Retina (tissue), 1 donor: ENCODE measurements at regions not wholly inside any gene's neighbourhood (a gene's known extent, or its start where the extent isn't known, plus 50 kb on each side); places are given as distances from the start of the nearest gene placed in this dataset.

Experiments
- DNase-seq: peaks from one replicate; pipeline ENCODE4 v3.0.0-alpha.2; 2016

DNA sequence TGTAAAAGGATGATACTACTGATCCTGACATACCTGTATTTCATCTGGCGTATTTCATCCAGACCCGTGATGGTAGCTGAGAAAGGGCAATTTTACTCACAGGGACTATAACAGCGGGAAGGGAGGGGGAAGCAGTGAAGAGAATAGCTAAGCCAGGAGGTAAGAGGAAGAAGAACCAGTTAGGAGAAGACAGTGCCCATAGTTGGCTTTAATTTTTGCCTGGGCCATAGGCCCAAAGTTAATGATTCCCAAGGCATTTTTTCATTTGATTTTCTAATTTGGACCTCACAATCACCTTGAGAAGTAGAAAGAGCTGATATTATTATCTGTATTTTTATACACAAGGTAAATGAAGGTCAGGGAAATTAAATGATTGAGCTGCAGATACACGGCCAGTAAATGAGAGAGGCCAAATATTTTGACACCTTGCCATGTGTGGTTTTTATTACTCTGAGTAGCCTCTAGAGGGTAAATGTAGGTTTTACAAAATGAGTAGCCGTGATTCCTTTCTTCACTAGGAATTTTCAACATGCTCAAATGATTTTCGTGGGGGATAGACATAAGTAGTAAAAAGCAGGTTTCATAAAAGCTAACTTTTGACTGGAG is 382.2 kb downstream of the FUT8 start:
- no peak for DNase-seq

DNA sequence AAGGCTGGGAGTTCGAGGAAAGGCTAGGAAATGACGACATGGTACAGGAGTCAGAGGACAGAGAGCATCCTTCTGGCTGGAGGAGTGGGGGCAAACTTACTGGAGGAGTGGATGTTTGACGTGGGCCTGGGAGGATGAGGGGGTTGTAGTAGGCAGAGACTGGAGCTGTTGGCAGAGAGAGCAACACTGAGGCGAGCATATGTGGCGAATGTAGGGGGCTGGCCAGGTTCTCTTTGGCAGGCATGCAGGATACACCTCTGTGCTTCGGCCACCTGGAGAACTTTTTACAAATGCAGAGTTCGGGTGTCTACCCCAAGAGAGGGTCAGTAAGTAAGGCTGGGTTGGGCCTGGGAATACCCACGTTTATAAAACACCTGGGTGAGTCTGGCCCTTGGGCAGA is 385.7 kb downstream of the FUT8 start:
- no peak for DNase-seq

DNA sequence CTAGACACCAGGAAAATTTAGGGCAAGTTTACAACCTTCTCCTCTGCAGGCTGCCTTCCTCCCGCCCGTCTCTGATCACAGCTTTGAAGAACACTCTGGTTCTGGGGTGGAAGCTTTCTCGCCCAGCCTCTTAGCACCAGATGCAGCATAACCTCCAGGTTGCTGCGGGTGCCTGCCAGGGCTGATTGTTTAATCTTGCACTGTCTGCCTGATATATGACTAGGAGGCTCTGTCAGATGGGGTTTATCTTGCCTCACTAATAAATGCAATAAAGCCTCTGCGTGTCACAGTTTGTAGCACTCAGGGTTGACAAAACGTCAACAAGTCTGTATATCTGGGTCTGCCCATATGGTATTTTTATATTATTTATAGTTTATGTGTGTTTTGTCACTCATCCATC is 388.2 kb downstream of the FUT8 start:
- no peak for DNase-seq

DNA sequence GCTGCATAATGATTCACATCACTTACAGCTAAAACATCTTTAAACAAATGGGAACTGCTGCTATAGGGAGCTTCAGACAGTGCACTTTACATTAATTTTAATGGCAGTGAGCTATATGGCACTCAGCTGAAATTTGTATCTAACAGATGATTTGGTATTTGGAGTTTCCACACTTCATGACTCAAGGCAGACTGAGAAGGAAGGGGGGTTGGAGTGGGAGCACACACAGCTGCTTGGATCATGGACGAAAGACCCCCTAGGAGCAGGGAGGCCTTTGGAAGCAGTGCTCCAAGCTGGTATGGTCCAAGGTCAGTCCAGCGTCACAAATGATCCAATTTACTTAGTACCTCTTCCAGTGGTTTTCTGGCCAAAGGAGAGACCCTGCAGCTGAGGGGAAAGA is 389.7 kb downstream of the FUT8 start:
- no peak for DNase-seq

DNA sequence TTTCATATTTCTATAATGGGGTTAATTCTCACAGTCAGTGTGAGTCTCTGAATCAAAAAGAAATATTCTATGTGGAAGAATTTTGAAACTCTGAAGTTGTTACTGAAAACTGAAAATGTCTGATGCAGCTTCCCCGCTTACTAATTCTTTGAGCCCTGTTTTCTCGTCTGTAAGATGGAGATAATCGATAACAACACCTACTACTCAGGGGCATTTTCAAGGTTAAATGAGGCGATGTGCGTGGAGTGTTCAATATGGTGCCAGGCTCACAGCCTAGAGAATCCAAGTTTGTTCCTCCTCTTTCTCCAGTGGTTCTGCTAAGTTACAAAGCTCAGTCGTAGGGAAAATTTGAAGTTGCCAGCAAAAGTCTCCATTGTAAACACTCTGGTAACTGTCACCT is 391.4 kb downstream of the FUT8 start:
- no peak for DNase-seq

DNA sequence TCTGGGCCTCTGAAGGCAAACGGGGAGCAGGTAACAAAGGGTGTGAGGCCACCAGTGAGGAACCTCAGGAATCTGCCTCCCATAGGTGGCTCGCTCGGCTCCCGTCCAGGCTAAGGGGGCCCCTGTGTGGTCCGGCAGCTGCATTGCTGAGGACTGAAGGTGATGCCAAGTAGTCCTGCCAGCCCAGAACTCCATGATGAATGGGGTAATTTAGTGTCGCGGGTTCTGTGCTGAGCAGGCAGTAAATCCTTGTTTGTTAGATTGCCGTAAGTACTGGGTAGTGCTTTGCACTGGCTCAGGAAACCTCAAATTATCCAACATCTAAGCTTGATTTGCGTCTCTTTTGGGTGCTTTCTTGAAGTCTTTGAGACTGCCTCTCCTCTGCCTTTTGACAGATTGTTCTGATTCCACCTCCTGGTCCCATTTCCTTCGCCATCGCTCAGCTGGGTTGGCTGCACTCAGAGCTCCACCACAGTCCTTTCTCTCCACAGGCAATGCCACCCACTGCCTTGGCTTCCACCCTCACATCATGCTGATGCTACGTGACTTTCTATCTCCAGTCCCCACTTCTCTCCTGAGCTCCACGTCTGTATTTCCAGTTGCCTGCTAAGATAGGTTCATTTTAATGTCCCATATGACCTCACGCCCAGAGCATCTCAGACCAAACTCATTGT is 392.0 kb downstream of the FUT8 start:
- DNase-seq, result no peak

DNA sequence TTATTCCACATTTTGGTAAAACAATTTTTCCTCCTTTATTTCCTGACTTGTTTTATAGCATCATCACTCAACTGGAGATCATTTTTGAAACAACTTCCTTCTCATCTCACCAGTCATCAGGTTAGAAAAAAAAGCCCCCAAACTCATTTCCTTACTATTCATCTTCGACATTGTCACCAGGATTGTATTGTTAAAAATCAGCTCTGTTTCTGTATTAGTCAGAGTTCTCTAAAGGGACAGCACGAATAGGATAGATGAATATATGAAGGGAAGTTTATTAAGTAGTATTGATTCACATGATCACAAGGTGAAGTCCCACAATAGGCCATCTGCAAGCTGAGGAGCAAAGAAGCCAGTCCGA is 392.6 kb downstream of the FUT8 start:
- no peak for DNase-seq

DNA sequence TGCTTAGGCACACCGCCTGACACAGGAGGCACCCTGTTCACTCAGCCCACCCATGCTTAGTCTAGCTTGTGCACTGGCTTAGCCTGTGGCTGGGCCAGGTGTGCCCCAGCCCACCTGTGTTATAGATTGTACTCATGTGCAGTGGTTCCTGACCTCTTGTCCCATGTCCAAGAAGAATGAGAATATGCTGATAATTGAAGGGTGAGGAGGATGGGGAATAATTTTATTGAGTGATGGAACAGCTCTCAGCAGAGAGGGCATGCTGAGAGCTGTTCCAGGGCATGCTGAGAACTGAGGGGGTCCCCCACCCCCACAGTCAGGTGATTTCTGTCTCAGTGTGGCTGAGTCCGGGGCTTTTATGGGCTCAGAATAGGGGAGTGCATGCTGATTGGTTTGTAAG is 395.9 kb downstream of the FUT8 start:
- DNase-seq, result no peak

DNA sequence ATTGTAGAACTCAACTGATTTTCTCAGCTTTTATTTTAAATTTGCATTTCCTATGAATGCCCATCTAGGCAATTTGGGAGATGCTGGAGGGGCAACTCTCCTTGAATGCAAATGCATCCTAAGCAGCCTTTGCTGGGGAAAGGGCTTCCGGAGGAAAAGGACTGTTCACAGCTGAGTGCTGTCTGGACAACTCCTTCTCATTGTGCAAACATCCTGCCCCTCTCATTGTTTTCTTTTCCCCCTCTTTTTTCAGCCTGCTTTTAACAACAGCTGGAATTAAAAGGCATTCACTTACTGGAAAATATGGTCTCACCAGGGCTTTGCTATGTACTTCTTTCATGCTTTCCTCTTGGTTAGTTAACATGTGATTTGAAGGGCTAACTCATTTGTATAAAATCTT is 397.8 kb downstream of the FUT8 start:
- no peak for DNase-seq

DNA sequence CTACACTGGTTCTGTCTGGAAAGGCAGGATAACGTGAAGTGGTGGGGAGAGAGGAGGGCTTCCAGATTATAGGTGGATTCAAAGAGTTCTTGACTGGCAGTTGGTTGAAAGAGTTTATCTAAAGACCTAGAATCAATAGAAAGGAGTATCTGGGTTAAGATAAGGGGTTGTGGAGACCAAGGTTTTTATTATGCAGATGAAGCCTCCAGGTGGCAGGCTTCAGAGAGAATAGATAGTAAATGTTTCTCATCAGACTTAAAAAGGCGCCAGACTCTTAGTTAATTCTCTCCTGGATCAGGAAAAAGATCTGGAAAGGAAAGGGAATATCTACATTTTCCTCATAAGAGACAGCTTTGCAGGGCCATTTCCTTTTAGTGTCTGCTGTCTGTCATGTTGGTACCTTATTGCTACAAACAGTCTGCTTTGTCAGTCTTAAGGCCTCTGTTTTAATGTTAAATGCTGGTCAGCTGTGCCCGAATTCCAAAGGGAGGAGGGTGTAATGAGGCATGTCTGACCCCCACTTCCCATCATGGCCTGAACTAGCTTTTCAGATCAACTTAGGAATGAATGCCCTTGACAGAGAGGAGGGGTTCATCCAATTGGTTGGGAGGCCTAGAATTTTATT is 401.3 kb downstream of the FUT8 start:
- DNase-seq, result no peak

DNA sequence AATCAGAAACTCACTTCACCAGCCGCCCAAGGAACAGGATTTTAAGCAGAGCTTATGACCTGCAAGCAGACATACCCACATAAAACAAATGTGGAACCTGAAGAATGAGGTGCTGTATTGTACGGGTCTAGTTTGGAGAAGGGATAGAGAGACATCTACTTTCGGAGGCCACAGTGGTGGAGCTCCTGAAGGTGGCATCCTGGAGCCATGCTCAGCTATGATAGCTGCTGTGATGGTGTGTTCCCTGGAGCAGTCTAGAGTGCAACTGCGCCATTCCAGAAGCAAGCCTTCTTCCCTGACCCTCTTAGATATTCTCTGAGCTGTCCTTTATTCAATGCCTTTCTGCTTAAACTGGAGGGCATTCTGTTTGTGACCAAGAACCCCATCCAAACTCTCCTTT is 402.6 kb downstream of the FUT8 start:
- DNase-seq, result no peak

DNA sequence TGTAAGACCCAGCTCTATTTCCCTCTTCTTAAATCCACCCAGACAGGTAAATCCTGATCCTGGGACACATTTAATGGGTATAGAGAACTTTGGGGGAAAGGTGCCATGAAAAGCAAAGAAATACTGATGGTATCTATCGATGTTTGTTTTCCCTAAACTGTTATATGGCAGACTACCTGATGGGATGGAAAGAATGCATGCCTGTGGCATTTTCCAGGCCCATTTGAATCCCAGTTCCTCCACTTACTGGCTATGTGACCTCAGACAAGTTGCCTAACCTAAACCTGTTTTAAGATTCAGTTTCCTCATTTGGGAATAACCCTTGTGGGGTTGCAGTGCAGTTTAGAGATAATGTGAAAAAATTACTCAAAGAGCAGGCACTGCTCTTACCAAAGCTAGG is 404.5 kb downstream of the FUT8 start:
- DNase-seq, result no peak

DNA sequence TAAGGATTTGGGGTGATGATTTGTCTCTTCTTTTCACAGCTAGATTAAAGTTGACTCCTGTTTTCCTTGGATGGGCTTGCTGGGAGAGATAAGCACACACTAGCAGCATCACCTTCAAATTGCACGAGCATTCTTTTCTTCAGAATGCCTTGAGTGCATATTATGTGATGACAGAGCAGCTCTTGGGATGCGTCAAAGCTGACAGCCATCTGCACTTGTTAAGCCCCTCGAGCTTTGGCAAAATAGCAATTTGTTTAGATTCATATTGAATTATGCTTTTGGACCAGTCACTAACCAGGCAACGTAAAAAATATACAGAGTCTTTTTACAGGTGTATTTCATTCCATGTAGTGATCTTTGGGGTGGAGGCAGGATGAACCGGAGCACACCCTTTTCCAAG is 407.0 kb downstream of the FUT8 start:
- DNase-seq, result no peak

DNA sequence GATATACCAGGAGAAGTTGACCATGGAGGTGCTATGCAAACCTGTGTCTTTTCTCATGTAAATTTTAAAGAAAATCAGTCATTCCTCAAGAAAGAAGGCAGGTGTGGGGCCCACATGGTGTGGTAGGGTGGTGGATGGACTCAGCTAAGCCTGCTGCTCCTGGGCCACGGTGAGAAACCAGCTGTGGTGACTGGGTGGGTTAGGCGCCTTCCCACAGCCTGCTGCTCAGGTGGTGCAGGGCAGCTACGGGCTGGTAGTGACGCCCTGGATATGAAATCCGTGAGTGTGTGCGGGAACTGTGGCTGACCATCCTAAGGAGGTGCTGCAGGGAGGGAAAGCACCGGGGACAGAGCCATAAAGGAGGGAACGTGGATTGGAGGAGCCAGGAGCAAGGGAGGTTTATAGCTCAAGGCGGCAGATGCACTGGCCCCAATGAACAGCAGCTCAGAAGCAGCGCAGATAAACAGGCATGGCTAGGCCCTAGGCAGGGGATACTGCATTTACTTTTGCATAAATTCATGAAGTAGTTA is 408.8 kb downstream of the FUT8 start:
- DNase-seq, result no peak

DNA sequence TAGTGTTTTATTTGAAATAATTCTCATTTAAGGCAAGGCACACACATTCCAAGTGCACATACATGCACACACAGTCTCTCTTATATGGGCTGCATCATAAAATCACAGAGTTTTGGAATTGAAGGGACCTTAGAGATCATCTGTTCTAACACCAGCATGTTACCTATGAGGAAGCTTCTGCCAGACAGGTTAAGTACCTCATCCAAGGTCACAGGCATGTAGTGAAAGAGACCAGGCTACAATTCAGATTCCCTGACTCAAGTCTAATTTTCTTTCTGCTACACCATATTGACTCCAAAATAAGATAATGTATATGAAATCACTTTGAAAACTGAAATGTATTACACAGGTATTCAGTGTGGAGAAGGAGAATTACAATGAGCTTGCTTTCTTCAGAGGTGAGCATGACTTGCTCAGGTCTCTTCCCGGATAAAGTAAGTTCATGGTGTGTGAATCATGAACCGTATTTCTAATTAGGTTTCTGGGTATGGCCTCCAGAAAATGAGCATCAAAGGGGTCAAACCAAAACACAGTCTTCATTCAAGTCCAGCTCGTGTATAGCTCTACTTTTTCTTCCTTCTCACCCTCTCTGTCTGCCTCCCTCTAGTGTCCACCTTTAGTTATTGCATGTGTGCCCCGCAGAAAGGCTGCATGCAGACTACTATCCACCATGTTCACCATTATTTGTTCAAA is 411.9 kb downstream of the FUT8 start:
- peak; percentile 75 for DNase-seq

DNA sequence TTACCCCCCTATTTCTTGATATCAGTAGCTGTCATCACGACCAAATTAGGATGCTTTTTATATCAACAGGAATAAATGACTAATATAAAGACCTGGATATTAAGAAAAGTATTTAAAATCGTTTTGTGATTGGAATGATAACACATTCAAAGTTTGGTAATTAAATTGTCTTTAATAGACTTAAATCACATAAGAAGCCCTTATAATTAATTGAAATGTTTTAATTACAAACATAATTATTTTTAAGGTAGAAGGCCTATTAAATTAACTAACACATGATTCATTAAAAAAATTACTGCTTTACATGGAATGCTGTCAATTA is 412.4 kb downstream of the FUT8 start:
- DNase-seq, result no peak

DNA sequence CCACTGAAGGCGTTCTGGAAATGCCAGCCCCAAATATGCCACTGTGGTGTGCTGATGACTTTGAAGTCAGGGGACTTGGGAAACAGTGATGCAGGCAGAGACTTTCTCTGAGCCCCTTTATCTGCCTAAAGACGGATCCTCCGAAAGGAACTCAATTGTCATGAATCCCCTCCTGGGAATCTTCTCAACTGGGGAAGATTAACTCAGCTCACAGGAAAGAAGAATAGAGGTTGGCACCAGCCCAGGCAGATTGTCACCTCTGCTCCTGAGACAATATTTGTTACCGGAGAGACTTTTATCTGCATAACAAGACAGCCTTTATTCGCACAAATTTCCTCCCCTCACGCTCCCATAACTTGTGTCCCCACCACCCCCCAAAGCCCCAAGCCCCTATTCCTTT is 414.4 kb downstream of the FUT8 start:
- no peak for DNase-seq

DNA sequence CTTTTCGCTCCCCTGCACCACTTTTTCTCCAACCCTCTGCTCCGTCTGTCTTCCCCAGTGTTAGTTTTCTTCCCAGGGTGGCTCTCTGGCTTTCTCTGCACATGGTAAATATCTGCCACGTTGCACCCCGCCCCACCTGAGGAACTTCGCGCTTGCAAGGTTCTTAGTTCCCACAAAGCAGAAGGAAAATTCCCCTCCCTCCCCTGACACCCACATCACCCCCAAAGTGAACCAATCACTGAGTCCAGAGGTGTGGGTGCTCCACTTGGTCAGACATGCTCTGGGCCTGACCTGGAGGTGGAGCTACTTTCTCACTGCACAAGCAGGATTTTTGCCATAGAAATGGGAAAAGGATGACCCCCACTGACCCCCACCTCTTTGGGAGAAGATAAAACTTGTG is 415.0 kb downstream of the FUT8 start:
- no peak for DNase-seq

DNA sequence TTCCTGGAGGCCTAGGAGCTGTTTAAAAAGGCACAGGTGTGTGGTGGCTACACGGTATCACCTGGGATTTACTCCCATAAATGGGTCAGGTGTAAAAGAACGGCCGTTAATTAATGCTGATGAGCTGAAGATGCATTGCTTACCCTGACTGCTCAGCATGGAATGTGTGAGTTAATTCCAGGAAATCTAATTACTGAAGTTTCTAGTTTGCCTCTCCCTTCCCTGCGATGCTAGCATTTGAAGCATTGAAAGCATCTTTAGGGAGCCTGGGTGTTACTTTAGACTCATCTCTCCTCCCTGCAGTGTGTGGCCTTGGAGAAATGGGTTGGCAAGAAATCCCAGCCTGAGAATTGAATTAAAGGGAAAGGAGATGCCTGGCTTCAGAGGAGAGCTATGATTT is 415.9 kb downstream of the FUT8 start:
- DNase-seq, result no peak

DNA sequence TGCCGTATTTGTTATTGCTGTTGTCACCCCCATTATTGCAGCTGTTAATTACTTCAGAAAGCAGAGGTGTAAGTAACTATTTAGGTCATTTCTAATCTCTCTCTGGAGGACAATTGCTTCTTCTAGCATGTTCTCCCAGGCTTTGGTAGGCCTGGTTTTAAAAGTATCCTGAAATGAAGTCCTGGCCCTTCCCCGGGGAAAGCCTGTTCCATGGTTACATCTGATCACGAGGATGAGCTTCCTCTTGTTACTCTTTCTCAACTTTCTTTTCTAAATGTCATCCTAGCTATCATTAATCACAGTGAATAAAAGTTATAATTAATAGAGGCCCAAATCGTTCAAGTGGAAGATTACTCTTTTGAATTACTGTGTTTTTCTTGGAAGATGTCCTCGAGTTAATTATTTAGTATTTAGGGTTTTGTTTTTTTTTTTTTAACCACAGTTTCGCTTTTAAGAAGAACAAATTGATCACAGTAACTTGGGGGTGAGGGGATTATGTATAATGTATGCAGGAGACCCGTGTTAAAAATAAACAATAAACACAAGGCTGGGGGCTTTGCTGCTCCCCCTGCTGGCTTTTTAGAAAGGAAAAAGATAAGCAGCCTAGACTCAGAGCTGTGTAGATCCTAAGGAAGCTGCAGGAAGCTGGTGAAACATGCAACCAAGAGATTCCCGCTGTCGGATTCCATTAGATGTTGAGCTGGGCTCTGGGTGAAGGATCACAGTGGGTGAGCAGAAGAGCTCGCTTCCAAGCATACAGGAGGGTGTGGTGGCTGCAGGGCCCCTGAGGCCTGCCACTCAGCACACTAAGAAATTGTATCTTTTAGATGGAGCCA is 420.1 kb downstream of the FUT8 start:
- no peak for DNase-seq

DNA sequence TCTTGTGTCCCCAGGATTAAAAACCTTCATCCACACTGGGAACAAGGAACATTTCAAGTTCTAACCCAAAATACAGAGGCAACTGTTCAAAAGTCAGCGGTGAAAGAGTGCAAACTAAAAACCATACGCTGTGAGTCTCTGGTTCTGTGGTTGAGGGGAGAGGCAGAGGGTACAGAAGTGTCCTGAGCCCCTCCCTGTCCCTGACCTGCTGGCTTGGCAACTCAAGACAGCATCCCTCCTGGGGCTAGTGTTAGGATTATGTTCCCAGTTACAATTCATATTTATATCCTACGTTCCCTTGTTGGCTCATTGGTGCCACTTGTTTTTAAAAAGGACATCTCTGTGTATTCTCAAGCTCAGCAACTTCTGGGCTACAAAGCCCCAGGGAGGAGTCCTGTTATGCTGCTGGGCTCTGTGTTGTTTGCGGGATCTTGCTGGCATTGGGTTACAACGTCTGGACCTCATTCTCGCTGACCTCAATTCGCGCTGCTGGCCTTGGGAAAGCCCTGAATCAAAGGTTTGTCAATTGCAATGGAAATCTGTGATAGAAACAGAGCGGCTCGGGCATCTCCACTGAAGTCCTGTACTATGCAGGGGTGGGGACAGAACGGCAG is 420.8 kb downstream of the FUT8 start:
- DNase-seq, result peak; percentile 61

DNA sequence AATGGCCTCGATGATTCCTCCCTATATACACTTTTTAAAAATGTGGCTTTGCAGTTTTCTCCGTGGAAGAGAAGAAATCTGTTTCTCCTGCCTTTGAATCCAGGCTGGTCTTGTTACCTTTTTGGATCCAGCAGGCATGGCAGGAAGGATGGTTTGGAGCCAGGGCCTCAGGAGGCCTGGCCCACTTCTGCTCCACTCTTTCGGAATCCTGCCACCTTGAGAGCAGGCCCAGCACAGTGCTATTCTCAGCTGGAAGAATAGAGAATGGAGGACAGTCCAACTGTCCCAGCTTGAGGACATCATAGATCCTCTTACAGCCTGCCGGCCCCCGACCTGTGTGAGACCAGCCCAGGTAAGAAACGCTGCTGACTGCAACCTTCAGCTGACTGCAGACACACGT is 421.5 kb downstream of the FUT8 start:
- DNase-seq, result no peak

DNA sequence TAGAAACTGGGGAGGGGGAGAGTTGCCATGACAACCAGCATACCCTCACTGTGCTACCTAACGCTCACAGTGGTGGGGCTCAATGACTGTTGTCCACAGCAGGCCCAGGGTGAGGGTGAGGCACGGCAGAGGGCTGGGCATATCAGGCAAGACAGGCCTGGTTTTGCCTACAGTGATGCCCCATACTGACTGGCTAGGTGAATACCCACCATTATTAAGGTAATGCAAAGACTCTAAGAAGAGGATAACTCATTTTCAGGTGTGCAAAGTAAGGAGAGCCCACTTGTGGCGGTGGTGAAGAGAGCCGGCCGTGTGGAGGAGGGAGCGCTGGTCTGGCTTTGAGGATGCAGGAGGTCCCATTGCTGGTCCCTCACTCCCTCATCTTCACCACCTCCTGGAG is 422.3 kb downstream of the FUT8 start:
- DNase-seq, result no peak
